IPS DF 19.7 (cell line): ENCODE measurements at regions not wholly inside any gene's neighbourhood (a gene's known extent, or its start where the extent isn't known, plus 50 kb on each side); places are given as distances from the start of the nearest gene placed in this dataset.
"Not testable (repeated sequence)": the region's sequence is repeated elsewhere in the genome, so short reads cannot be mapped to it uniquely, and the experiment has no call there.

Experiments used
- DNase-seq: peaks from one replicate; pipeline ENCODE4 v3.0.0-alpha.2; 2013; ENCODE audit warnings: low read depth, low spot score

DNA sequence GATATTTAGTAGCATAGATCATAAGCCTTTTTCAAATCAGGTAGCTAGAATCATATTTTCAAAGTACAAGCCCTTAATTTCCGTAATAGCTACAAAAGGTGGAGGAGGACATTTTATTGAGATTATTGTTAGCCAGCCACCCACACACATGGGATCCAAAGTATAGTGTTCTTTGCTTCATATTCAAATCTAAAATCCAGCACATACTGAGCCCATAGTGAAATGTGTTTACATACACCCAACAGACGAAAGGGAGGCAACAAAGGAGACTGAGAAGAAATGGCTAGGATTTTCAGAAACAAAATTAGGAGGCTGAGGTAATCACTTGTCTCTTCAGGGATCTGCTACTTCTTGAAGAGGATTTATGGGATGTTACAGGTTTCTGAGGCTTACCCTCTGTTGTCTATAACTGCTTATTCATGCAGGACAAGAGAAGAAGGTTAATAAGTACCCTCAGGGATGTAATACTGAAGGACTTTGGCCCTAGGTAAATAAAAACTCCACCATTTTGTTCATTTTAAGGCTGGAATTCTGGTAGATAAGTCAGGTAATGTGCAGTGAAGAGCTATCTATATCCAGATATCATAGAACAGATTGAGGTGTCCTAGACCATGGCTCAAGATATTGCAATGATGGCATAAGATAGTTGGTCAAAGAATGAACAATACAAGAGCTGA lies 182.1 kb downstream of the SPDYE17 start:
- DNase-seq, result not testable (repeated sequence)

DNA sequence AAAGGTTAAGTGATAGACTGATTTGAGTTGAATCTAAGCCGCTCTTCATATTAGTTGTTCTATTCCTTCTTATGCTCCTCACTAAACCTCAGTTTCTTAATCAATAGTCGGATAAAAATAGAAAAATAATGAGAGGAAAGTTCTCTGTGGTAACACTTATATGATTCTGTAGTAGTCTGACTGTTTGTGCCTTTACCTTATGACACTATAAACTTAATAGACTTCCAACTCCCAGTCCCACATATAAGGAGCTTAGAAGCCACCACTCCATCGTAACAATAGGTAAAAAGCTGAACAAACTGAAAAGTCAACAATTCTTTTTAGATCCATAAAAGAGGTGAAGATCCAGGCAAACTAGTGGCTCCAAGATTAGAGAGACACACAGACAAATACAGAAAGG lies 192.3 kb downstream of the SPDYE17 start:
- DNase-seq, result not testable (repeated sequence)

DNA sequence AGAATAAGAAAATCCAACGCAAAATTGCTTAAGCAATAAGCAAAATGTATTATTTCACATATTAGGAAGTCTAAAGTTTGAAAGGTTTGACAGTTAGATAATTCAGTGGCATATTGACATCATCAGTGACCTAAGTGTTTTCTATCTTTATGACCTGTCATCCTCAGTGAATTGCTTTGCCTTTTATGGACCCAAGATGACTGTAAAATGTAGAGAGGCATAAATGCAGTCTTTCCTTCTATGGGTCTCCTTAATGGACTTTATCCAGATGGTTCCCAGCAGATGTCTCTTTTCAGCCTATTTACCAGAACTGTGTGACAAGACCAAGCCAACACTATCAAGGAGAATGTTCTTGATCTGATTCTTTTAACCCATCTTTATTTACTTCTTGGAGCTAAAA lies 192.9 kb downstream of the SPDYE17 start:
- not testable (repeated sequence) for DNase-seq

DNA sequence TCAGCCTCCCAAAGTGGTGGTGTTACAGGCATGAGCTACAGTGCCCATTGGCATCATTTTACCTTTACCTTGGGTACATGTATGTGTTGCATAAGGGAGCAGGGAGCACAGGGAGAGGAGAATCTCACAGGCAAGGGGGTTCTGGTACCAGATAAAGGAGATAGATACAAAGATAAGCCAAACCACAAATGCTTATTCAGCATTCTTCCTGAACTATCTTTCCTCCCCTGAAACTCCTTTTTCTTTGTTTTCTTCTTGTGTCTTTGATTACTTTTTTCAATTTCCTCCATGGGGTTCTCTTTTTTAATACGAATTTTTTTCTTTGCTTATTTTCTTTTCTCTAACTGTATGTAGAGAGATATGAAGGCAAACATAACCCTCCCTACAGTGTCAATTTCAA lies 193.8 kb downstream of the SPDYE17 start:
- not testable (repeated sequence) for DNase-seq

DNA sequence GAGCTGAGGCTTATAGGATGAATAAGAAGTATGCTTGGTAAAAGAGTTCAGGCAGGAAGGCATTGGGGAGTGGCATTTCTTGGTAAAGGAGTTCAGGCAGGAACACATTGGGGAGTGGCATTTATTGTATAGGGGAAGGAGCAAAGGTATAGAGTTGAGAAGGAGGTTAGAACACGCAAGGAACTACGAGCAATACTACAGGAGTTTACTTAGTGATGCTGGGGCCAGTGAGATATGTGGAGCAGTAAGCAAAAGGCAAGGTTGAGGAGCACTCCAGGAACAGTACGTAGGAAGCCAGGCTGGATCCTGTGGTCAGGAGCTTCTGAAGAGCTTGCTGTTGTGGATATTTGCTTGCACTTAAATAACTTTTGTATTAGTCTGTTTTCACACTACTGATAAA lies 202.2 kb upstream of the POMZP3 start:
- not testable (repeated sequence) for DNase-seq

DNA sequence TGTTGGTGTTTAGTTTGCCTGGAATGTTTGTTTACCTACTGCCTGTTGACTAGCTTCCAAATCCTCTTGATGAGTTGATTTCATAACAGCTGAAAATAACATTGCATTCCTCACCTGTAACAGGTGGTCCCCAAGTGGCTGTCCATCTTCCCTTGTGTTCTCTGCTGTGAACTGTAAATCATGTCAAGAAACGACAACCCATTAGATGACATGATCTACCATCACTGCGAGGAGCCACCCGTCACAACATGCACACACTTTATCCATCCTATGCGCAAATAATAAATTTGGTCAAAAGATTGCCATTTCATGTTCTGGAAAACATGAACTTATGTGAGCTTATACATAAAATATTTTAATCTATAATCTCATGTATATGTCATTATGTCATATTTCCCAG lies 199.1 kb upstream of the POMZP3 start:
- not testable (repeated sequence) for DNase-seq

DNA sequence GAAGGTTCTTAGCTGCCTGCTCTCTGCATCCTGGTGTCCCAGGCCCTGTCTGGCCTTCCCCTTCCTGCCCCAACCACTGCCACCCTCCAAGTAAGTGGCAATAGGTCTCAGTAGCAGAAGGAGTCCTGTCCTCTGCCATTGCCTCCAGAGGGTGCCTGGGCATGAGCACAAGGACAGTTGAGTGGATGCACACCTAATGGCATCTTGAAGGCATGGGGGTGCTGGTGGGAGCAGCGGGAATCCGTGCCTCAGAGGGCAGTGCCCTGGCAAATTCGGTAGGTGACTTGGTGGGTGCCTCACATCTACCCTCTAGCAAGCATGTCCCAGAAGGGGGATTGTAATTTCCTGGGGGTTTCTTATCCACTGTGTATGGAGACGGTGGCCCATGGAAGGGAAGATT lies 182.8 kb upstream of the POMZP3 start:
- not testable (repeated sequence) for DNase-seq

DNA sequence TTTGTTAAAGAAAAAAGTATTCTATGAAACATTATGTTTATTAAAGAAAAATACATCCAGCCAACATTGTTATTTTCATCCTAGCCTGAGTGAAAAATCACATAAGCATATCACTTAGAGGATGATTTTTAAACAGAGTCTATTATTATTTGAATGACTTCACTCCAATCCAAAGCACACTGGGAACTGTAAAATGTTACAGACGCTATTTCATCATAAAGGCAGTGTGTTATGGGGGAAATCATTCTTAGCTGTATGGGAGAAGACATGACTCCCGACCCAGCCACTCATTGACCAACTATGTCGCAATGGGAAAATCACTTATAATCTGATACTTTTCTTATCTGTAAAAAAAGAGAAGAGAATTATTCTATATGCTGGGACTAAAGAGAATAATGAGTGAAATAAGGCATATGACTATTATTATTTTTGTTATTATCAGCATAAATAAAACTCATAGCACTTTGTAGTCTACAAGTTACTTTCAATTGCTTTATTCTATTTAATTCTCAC lies 180.6 kb upstream of the POMZP3 start:
- not testable (repeated sequence) for DNase-seq

DNA sequence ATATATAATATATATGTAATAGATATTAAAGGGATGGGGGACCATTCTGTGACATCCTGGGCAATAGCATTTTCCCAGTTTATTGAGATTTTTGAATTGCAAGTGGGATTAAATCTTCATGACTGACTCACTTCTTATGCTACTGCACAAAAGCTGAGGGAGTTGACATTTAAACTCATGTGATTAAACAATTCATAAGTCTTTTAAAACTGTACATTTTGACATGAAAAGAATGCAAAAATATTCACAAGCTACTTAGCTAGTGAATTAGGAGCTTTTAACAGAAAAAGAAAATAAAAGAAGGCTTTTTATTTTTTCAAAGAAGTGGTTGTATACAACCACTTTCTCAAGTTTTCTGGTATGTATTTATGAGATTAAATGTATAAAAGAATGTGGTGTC lies 179.4 kb upstream of the POMZP3 start:
- not testable (repeated sequence) for DNase-seq

DNA sequence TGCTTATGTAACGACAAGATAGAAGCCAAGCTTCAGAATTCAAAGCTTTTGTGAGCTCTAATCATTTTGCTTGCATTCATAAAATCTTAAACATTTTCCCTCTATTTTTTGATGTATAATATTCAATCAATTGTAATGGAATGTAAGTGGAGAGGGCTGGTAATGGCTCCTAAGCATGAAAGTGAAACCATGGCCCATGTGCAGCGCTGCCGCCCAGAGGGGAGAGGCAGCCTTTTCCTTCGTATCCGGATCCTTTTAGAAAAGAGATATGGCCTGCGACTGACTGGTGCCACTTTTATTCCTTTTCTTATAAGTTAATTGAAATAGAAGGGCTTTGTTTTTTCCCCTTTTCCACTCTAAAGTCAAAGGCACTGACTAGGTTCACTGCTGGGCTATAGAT lies 178.9 kb upstream of the POMZP3 start:
- not testable (repeated sequence) for DNase-seq

DNA sequence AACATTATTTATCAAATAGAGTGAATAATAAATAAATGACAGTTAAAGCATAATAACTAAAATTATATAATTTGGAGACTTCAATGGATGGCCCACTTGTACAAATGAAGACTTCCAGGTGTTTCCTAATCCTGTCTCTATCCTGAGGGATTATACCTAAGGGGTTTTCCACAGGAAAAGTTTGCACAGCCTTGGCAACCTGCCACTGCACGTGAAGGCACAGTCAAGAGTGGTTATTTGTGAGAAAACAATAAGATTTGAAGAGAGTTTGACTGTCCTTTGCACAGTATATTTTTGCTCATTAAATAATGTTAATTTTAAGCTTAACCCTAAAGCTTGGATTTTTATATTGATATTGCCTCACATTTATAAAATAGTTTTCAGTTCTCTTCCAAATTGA lies 178.2 kb upstream of the POMZP3 start:
- DNase-seq, result not testable (repeated sequence)

DNA sequence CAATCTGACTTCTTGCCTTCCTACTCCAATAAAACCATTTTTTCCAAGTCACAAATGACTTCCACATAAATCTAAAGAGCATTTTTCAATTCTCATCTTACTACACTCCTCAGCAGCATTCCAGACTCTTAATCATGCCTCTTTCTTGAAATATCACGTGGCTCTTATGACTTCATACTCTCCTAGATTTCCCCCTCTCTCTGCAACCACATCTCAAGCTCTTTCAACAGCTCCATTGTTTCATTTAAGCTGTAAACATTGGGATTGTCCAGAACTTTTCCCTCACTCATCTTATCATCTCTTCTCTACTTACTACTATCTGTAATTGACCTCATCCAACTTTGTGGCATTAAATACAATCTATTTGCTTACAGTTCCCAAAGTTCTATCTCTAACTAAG lies 170.6 kb upstream of the POMZP3 start:
- not testable (repeated sequence) for DNase-seq

DNA sequence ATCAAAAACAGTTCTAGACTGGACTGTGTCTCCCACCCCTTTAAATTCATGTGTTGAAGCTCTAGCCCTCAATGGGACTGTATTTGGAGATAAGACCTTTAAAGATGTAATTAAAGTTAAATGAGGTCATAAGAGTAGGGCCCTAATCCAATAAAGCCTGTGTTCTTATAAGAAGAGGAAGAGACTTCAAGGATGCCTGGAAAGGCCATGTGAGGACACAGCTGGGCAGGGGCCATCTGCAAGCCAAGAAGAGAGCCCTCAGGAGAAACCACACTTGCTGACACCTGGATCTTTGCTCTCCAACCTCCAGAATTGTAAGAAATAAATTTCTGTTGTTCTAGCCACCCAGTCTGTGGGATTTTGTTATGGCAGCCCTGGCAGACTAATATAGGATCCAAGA lies 153.6 kb upstream of the POMZP3 start:
- not testable (repeated sequence) for DNase-seq

DNA sequence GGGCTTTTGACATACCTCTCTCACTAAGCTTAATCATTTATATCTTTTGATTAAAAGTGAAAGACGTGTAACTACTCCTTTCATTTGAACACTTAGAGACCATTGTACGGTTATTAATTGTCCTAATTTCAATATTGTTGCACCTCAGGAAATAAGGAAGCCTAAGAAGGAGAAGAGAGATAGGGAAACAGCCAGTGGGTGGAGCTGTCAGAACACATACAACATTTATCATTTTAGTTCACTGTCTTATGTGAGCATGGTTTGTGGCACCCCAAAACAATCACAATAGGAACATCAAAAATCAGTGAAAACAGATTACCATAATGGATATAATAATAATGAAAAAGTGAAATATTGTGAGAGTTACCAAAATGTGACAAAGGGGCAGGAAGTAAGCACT lies 147.2 kb upstream of the POMZP3 start:
- not testable (repeated sequence) for DNase-seq

DNA sequence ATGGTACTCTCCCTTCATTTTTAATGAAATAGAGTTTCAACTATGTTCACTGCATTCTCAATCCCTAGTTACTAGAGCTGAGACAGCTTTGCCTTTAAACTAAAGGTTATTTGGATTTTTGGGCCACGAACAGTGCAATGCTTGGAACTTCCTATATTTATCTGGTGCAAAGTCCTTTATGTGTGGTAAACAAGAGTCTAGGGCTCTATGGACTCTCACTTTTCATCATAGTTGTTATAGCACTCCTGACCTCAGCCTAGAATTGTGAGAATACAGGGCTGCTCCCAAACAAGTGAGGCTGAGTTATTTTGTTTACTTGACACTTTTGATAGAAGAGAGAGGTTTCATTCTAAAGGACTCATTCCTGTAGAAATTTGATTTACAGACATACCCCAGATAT lies 144.9 kb upstream of the POMZP3 start:
- DNase-seq, result not testable (repeated sequence)

DNA sequence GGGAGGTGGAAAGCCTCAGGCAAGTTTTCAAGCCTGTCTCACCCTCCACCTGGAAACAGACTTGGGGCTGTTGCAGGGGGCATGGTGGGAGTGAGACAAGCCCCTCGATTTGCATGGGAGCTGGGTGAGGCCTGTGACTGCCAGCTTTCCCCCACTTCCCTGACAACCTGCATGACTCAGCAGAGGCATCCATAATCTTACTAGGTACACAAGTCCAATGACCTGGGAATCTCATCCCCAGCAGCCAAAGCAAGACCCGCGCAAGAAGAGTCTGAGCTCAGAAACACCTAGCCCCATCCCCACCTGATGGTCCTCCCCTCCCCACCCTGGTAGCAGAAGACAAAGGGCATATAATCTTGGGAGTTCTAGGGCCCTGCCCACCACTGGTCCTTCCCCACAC lies 136.9 kb upstream of the POMZP3 start:
- DNase-seq, result not testable (repeated sequence)

DNA sequence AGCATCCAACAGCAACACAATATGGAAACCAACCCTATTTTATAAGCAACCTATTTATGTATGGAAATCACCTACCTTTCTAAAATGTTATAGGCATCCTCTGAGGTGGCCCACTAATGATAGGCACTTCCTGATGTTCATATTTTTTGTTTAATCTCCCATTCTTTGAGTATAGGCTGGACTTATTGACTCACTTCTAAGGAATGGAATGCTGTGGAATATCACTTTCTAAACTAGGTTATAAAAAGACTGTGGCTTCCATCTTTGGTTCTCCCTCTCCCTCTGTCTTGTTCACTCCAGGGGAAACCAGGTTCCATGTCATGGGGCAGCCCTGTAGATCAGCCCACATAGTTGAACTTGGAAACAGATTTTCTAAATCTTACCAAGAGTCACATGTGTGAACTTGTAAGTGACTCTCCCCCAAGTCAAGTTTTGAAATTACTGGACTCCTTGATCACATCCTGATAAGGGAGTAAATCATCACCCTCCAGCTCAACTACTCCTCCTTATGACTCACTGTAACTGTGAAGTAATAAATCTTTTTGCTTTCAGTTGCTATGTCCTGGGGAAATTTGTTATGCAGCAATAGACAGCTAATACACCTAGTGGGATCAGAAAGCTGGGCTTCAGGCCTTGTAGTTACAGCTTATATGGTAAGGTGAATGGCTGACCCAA lies 133.6 kb upstream of the POMZP3 start:
- DNase-seq, result not testable (repeated sequence)

DNA sequence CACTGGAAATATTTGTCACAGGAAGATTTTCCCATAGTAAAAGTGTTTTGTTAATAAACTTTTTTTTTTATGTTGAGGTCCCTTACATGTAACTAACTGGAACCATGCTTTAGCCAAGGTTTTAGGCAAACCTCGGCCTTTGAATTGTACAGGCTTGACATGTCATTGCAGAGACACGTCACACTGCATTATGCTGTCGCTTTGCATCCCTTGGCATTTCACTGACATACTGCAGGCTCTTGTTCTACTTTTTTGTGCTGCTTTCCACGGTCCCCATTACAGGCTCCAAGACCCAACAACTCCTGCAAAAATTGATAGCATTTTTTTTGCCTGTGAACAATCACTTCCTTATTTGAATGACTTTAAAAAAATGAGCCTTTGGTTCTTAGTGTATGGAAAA lies 112.5 kb upstream of the POMZP3 start:
- not testable (repeated sequence) for DNase-seq

DNA sequence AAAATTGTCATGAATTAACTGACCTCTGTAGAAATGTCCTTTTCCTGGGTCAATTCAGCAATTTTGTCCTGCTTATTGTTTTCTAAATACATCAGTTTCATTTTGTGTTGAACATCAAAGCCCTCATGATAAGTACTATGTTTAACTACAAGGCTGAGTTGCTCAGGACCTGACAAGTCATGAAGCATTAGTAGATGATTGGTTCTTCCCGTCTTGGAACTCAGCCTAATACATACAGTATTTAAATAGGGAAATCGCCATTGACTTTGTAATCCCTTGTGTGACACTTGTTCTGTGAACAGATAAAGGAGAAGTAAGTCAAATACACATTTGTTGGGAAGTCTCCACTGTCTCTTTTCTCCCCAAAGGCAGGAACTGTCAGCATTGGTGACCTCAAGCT lies 109.6 kb upstream of the POMZP3 start:
- not testable (repeated sequence) for DNase-seq

DNA sequence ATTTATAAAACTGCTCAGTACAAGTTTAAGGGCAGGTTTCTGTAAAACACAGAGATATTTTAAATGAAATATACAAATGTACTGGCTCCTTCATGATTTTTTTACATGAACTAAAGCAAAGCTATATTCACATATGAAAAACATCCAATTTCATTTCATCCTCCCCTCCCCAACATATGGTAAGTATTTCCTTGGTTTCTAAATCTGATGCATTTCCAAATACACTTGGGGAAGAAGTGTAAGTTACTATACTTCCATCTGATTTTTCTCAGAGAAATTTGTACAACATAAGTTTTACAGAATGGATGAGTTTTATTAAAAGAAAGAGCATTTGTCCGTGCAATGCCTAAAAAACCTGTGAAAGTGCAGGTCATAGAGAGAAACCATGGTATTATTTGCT lies 109.0 kb upstream of the POMZP3 start:
- not testable (repeated sequence) for DNase-seq

DNA sequence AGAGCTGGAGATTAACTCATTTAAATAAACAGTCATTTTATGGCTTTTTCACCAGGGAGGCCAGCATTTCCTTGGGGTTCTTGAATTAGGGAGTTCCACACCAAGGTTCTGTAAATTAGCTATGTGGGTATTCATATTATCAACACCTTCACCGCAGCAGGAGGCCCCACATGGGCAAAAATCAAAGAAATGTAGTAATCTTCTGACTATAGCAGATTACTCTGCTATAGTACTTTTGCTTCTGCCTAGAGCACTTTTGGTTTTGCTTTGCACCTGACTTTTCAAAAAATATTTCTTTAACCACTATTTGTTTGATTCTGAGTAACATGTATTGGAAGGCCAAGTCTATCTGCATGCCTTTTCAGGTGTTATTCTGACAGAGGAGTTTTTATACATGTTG lies 108.6 kb upstream of the POMZP3 start:
- not testable (repeated sequence) for DNase-seq

DNA sequence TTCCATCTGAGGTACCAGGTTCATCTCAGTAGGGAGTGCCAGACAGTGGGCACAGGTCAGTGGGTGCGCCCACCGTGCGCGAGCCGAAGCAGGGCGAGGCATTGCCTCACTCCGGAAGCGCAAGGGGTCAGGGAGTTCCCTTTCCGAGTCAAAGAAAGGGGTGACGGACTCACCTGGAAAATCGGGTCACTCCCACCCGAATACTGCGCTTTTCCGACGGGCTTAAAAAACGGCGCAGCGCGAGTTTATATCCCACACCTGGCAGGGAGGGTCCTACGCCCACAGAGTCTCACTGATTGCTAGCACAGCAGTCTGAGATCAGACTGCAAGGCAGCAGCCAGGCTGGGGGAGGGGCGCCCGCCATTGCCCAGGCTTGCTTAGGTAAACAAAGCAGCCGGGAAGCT lies 101.5 kb upstream of the POMZP3 start:
- not testable (repeated sequence) for DNase-seq

DNA sequence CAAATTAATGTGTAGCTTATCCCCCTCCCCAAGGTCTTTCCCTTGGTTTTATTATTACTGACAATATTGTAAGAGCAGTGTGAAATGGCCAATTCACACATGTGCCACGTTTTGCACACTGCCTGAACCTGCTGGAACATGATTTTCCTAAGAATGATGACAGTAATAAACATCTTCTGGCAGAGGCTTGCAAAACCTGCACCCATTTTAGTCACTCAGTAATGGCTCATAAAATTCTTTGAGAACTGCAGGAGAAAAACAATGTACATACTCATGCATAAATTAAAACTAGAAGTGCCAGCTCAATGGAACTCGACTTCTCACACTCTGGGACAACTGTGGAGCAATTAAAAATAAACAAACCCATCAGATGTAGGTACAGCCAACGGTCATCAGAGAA lies 96.8 kb upstream of the POMZP3 start:
- DNase-seq, result not testable (repeated sequence)
